HG02798 (cell line): ENCODE measurements at regions not wholly inside any gene's neighbourhood (a gene's known extent, or its start where the extent isn't known, plus 50 kb on each side); places are given as distances from the start of the nearest gene placed in this dataset.
A peak's percentile ranks its signal among the peaks of the same experiment; 100 is the strongest.

Experiments used
- ATAC-seq: cut with Tn5 transposase; IDR thresholded peaks from one replicate; pipeline ENCODE4 v1.9.1; 2021; ENCODE audit warnings: mild to moderate bottlenecking; ENCODE audit not compliant: unreplicated experiment, poor library complexity

DNA sequence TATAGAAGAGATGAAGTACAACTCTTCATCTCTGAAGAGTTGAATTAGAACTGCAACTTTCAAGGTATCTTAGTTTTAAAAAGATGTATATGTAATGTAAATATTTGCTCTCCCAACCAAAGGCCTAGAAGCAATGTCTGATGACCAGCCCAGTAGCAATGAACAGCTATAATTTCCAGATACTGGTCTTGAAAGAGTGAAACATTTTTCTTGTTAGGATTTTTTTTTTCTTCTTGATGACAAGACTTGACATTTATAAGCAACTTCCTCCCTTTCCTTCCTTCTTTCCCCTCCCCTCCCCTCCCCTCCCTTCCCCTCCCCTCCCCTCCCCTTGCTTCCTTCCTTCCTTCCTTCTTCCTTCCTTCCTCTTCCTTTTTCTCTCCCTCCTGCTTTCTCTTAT, 423.4 kb downstream of the ZIC1 start:
- no peak for ATAC-seq

DNA sequence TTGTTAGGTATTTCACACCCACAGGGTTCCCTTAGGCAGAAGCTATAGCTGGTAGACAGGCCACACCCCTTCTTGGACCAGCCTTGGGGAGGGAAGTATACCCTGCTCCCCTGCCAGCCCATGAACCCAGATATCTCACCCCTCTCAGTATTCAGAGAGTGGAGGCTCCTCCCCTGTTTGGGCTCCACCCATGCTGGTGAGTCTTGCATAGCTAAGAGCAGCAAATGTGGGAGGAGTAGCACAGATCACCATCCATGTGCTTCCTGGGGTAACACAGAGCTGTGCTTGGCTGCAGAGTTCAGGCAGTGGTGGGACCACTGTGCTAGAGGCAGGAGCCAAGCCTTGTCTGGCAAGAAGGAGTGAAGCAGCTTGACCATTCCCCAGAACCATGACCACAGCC, 427.2 kb downstream of the ZIC1 start:
- peak; percentile 40 for ATAC-seq

DNA sequence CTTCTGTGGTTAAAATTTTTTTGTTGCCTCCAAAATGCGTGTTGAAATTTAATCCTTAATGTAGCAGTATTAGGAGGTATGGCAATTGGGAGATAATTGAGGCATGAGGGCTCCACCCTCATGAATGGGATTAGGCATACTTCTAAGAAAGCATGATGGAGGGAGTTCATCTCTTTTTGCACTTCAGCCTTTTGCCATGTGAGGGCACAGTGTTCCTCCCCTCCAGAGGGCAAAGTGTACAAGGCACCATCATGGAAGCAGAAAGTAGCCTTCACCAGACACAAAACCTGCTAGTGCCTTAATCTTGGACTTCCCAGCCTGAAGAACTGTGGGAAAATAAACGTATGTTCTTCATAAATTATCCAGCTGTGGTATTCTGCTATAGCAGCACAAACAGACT, 429.5 kb downstream of the ZIC1 start:
- peak; percentile 62 for ATAC-seq

DNA sequence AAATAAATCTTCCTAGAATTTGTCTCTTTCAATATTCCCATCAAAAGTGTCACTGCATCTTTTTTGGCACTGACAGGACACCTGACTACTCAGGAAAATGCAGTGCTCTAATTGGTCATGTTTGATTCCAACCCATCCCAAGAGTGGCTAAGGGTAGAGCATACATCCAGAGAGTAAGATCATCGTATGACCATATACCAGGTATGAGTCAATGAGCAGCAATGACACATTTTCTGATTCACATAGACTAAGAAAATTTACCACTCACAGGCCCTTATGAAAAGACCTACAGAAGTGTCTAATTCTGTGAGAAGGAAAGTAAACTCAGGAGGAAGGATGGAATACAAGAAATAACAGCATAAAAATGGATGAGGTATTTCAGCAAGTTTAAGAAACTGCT, 434.2 kb downstream of the ZIC1 start:
- ATAC-seq = no peak

DNA sequence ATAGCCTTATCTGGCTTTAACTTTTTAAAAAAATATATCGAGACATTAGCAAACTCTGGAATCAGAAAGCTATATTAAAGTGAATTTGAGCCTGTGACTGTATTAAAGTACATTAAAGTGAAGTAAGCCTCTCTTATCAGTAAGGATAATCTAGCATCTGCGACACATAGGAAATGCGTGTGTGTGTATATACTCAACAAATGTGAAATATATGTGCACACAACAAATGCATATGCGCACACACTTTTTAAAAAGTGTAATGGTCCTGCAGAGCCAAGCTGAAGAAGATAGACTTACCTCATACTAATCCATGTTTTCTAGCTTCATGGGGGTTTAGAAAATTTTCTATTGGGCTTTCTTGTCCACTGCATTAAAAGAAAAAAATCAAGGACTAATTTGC, 437.1 kb downstream of the ZIC1 start:
- ATAC-seq = no peak

DNA sequence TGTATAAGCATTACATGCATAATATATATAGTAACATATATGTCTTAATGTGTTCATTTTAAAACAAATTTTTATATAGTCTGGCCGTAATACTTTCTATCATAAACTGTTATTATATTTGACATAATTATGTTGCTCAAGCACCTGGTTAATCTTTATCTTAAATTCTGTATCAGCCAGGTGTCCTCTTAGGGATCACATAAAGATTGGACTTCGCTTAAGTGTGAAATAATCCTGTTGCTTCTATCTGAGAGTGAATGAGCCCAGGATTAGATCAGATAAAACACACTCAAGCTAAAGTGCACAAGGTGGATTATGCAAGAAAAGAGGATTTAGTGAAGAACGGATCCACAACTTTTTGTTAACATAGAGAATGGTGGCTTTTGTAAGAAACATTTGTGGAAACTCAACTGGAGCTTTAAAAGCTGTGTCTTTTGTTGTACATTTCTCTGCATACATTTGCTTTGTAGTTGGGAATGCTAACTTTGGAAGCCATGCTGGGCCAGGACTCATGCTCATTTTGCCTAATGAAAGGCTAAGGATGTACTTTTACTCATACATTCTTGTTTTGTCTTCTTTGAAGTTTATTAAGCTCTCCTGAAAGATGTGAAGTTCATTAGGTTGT, 437.8 kb downstream of the ZIC1 start:
- no peak for ATAC-seq

DNA sequence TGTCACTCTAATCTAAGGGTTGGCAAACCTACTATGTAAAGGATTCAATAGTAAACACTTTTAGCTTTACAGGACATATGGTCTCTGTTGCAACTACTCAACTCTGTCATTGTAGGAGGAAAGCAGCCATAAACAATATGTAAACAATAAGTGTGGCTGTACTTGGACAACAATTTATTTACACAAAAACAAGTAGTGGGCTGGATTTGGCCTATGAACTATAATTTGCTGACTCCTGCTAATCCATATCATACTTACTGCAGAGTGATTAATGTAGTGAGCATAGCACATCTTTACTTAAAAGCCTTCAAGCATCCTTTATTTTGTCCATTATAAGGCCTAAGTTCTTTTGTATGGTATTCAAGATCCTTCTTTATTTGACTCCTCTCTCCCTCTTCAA, 441.9 kb downstream of the ZIC1 start:
- ATAC-seq = no peak

DNA sequence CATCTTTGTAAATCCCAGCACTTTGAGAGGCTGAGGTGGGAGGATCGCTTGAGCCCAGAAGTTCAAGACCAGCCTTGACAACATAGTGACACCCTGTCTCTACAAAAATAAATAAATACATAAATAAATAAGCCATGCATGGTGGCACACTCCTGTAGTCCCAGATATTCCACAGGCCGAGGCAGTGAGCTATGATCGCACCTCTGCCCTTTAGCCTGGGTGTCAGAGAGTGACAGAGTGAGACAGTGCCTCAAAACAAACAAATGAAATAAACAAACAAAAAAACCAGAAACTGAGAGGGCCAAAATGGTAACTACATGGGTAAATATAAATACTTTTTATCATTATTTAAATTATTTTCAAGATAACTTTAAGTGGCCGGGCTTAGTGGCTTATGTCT, 445.4 kb downstream of the ZIC1 start:
- no peak for ATAC-seq

DNA sequence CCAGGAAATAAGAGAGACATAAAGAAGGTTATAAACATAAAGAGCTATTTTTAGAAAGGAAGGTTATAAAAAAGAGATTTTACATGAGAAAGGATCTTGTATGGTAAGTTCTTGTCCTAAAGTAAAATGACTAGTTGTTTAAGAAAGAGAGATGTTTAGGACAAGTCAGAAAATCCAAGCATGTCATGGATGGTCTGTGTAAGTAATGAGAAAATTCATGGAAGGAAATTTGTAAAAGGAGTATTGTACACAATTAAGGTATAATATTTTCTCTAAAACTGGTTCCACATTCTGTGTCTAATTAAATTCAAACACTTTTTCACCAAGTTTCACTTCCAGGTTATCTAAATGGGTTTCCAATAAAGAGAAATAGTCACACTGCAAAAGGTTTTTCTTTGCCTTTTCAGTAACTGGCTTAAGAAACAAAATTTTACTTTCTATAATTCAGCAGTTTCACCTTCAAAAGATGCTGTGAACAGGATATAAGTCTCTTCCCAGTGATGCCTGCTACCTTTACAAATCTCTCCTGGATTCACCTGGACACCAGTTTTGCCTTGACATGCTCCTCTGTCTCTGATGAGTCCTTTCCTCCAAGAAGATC, 455.7 kb downstream of the ZIC1 start:
- ATAC-seq = no peak

DNA sequence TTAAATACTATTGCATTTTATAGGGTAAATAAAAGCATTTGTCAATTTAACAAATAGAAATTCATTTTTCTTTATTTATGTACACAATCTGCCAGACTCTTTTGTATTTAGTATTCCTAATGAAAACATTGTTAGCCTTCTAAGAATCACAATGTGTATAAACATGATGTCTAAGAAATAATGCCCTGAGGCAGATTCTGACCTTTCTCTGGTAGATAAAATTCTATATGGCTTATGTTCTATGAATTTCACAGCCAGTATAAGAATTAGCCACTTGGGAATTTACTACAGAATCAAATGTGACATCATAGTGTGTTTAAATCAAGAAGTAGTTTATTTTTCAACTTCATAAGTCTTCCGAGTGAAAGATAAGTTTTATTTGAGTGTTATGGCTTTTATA, 457.4 kb downstream of the ZIC1 start:
- ATAC-seq = no peak

DNA sequence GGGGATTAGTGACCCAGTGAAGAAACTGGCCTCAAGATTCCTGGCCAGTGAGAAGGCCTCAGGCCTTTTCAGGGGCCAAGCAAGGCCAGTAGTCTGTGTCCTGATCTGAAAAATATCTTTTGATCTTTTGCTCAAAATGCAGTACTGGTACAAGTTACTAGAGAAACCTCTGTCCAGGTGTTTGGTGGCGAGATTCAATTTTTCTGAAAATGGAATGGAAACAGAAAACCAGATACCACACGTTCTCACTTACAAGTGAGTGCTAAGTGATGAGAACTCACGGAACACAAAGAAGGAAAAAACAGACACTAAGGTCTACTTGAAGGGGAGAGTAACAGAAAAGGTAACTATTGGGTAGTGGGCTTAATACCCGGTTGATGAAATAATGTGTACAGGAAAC, 463.4 kb downstream of the ZIC1 start:
- peak; percentile 86 for ATAC-seq

DNA sequence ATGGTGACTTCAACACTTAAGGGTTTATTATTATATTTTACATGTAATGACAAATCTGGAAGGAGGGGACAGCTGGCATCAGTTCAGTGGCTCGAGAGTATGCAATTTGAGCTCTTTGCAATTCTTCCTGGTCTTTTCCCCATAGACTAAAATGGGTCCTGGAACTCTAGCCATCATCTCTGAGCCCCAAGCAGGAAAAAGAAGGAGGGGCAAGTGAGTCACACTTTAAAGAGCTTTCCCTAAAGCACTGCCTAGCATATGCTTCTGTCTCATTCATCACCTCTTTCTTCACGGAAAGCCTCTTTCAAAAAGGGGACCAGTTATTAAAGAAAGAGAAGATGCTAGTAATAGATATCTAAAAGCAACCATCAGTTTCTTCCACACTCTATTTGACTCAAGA, 466.3 kb downstream of the ZIC1 start:
- ATAC-seq = no peak

DNA sequence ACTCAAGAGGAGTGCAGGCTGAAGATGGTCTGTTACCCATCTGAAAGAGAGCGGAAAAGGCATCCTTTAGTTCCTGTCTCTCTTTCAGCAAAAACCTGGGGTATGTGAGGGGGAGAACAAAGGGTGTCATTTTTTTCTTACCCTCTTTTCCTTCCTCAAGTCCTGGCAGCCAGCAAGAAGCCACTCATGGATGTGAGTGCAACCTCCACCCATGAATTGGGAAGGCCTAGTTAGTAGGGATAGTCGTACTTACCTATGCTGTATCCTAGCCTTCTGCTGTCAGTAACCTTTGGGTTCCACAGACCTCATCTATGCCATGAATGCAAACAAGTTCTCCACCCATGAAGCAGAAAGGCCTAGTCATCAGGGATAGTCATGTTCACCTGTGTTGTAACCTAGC, 472.8 kb downstream of the ZIC1 start:
- no peak for ATAC-seq

DNA sequence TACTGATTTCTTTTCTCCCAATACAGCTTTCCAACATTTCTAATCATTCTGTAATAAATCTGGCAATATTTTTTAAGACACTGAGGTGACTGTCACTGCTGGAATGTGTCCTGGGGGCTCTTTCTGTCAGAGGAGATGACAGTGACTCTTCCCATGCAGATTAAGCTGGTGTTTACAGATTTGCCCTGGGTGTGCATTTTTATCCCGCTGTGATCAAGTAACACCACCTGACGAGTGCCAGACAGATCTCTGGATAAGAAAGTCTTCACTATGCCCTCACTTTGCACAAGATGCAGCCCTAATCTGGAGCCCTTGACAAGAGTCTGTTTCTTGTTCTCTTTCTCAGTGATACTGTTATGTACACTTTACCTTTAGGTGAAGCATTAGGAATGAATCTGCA, 477.7 kb downstream of the ZIC1 start:
- ATAC-seq = no peak

DNA sequence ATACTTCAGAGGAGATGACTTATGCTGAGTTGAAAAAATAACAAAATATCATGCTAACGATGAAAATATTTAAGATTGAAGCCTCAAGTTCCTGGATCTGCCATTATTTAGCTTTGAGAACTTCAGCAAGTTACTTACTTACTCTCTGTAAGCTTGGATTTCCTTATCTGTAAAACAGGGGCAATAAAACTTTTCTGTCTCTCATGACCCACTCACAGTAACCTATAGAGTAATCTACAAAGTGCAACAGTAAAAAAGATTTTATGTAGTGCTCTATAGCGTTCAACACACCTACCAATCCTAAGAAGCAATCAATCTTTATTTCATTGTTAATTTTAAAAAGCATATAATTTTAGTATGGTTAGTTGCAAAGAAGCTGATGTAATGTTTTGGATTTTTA, 478.6 kb downstream of the ZIC1 start:
- ATAC-seq = no peak

DNA sequence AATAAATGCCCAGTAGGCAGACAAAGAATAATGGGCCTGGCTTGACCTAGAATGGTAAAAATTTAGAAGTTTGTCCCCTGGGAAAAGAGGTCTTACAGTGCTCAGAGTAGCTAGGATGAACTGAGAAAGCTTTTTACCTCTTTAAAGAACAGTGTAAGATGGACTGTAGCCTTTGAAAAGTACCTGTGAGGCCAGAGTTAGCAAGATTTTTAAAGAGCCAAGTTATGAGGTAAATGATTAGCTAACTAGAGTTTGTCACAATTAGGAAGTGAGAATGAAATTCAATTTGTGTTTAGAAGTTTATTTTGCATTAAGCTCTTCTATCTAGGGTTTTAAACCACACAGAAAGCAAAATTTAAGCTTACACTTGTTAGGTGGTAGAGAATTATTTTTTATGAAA, 480.9 kb downstream of the ZIC1 start:
- peak; percentile 92 for ATAC-seq

DNA sequence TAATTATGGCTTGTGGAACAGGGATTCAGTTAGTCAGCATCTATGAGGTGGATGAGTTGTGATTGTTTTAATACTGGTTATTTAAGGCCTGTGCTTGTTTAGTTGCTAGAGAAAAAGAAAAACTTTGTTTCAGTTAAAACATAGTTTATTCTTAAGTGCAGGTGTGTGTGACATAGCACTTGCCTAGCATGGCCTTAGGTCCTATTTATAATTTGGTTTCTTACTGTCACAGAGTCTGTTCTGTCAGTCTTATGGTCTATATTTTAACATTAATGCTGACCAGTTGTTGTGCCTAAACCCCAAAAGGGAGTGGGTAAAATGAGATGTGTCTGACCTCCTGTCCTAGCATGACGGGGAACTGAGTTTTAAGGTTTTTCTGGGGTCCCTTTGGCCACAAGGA, 486.3 kb downstream of the ZIC1 start:
- peak; percentile 65 for ATAC-seq

DNA sequence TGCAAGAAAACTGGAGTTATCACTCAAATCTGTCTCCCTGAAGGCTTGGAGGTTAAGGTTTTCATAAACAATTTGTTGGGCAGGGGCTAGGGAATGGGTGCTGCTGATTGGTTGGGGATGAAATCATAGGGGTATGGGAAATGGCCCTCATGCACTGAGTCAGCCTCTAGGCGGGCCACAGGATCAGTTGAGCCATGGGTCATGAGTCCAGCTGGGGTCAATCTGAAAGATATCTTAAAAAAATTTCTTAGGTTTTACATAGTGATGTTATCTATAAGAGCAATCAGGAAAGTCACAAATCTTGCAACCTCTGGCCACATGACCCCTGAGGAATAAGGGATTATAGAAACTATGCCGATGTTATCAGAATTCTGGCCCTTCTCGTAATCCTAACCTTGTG, 491.7 kb downstream of the ZIC1 start:
- no peak for ATAC-seq

DNA sequence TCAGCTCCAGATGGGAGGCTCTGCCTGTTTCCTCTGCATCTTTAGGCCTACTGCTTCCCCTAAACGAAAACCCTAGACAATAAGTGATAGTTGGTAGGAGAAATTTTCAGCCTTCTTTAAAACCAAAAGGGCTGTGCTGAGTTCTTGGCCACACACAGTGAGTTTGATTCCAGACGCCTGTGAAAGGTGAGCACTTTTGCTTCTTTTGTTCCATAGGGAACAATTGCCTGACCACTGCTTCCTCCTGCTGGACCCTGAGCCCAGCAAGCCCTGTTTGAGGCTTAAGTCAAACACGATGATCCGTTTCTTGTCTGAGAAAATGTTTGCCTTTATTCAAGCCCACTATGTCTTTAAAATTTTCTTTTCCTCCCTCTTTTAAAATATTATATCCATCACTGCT, 493.9 kb downstream of the ZIC1 start:
- no peak for ATAC-seq

DNA sequence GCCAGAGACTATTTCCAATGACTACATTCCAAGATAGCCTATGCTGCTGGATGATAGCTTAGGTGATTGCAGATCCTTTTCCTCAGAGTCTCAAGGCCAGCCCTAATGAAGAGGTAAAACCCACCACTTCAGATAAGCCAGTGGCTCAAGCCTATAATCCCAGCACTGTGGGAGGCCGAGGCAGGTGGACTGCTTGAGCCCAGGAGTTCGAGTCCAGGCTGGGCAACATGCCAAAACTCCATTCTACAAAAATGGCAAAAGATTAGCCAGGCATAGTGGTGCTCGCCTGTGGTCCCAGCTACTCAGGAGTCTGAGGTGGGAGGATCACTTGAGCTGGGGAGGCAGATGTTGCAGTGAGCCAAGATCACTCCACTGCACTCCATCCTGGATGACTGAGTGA, 495.3 kb downstream of the ZIC1 start:
- no peak for ATAC-seq

DNA sequence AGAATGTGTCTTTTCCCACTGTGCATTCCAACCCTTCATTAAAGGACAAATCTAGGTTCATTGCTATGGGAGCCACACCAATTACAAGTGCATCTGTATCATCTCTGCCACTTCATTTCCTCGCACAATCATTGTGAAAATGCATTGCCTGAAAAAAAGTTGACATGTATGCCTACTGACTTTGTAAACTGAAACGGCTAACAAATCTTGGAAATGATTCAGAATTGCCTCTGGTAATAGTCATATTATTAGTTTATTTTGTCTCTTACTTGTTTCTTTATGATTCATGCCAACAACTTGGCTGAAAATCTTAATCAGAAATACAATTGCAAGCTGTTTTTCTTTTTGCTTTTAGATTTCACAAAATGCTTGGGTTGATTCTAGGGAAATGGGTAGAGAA, 497.1 kb downstream of the ZIC1 start:
- no peak for ATAC-seq

DNA sequence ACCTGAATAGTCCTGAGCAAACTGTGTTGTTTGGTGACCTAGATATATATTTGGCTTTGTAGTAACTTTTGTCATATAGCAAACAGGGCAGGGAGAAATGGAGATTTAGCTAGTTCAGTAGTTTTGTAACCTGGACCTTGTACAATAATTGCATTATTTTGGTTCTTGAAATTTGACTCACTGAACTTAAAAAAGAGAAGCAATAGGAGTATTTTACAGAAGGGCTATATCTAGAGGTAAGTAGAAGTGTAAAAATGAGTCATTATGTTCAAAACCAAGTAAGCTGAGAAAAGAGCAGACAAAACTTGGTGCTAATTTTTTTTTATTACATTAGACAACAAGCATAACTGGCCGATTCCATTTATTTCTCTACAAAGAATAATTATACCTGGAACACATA, 505.4 kb downstream of the ZIC1 start:
- ATAC-seq = peak; percentile 48

DNA sequence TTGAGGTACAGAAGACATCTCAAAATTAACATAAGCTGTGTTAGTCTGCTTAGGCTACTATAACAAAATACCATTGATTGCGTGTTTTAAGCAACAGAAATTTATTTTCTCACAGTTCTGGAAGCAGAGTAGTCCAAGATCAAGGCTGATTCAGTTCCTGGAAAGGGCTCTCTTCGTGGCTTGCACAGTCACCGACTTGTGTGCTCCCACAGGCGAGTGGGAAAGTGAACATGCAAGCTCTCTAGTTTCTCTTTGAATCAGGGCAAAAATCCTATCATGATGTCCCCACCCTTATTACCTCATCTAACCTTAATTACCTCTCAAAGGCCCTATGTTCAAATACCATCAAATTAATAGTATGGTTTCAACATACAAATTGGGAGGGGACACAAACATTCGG, 505.9 kb downstream of the ZIC1 start:
- ATAC-seq = peak; percentile 63
